DOHH2 (cell line): ENCODE measurements at regions not wholly inside any gene's neighbourhood (a gene's known extent, or its start where the extent isn't known, plus 50 kb on each side); places are given as distances from the start of the nearest gene placed in this dataset.

ENCODE experiments used
- CTCF ChIP-seq: fragments of 200-600 bp; sonication (generic); IDR thresholded peaks from one replicate; pipeline ENCODE4 v1.5.1; 2014; ENCODE audit warnings: antibody characterized with exemption, mild to moderate bottlenecking, low read depth, low read length; ENCODE audit not compliant: poor library complexity, severe bottlenecking
- EZH2phosphoT487 ChIP-seq: fragments of 200-600 bp; sonication (generic); IDR thresholded peaks from 2 replicates; pipeline ENCODE4 v1.6.1; 2017; ENCODE audit warnings: borderline replicate concordance, mild to moderate bottlenecking, antibody characterized with exemption, low read length, moderate library complexity, mixed read lengths

GRCh38 chrX:99242001-99242400, 1168.1 kb downstream of the PCDH19 start:
- TF ChIP-seq CTCF (no peak), EZH2phosphoT487 (no peak)
